ENCODE measurements at regions not wholly inside any gene's neighbourhood (a gene's known extent, or its start where the extent isn't known, plus 50 kb on each side); places are given as distances from the start of the nearest gene placed in this dataset.

DNA sequence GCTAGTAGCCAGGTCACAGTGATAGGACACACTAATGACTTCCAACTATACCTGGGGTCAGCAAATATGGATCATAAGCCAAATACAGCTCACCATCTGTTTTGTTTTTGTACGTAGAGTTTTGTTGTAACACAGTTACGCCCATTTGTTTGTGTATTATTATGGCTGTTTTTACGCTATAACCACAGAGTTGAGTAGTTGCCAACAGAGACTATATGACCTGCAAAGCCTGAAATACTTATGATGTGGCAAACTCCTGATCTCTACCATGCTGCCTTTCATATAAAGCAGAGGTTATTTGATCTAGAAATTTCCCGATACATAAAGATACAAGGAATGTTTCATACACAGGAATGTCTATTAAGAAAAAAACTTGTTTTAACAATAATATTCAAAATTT, 152.2 kb downstream of the HNMT start:
- TF ChIP-seq EP300 (IDR thresholded peaks at IDR 0.05; ENCODE audit: borderline replicate concordance) (no peak), TAF1 (IDR thresholded peaks at IDR 0.05; ENCODE audit: low read depth) (no peak), EGR1 (IDR thresholded peaks at IDR 0.05) (no peak), CEBPB (IDR thresholded peaks at IDR 0.05) (no peak), RAD21 (IDR thresholded peaks at IDR 0.05; ENCODE audit: low read depth) (no peak), CREB1 (IDR thresholded peaks at IDR 0.05; ENCODE audit: low read depth) (no peak), FOXM1 (IDR thresholded peaks at IDR 0.05; ENCODE audit: borderline replicate concordance, low read depth) (no peak)
- TF ChIP-seq, protein P1, sequence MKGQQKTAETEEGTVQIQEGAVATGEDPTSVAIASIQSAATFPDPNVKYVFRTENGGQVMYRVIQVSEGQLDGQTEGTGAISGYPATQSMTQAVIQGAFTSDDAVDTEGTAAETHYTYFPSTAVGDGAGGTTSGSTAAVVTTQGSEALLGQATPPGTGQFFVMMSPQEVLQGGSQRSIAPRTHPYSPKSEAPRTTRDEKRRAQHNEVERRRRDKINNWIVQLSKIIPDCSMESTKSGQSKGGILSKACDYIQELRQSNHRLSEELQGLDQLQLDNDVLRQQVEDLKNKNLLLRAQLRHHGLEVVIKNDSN (IDR thresholded peaks at IDR 0.05): no peak
- TF ChIP-seq, protein P2, sequence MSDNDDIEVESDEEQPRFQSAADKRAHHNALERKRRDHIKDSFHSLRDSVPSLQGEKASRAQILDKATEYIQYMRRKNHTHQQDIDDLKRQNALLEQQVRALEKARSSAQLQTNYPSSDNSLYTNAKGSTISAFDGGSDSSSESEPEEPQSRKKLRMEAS (IDR thresholded peaks at IDR 0.05): no peak
- TF ChIP-seq, protein P3, sequence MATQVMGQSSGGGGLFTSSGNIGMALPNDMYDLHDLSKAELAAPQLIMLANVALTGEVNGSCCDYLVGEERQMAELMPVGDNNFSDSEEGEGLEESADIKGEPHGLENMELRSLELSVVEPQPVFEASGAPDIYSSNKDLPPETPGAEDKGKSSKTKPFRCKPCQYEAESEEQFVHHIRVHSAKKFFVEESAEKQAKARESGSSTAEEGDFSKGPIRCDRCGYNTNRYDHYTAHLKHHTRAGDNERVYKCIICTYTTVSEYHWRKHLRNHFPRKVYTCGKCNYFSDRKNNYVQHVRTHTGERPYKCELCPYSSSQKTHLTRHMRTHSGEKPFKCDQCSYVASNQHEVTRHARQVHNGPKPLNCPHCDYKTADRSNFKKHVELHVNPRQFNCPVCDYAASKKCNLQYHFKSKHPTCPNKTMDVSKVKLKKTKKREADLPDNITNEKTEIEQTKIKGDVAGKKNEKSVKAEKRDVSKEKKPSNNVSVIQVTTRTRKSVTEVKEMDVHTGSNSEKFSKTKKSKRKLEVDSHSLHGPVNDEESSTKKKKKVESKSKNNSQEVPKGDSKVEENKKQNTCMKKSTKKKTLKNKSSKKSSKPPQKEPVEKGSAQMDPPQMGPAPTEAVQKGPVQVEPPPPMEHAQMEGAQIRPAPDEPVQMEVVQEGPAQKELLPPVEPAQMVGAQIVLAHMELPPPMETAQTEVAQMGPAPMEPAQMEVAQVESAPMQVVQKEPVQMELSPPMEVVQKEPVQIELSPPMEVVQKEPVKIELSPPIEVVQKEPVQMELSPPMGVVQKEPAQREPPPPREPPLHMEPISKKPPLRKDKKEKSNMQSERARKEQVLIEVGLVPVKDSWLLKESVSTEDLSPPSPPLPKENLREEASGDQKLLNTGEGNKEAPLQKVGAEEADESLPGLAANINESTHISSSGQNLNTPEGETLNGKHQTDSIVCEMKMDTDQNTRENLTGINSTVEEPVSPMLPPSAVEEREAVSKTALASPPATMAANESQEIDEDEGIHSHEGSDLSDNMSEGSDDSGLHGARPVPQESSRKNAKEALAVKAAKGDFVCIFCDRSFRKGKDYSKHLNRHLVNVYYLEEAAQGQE (IDR thresholded peaks at IDR 0.05; ENCODE audit: low read depth): no peak

Measured in Ishikawa (cell line).